Stomach (tissue), 8 donors: ENCODE measurements at regions not wholly inside any gene's neighbourhood (a gene's known extent, or its start where the extent isn't known, plus 50 kb on each side); places are given as distances from the start of the nearest gene placed in this dataset.

Experiments
- DNase-seq, 2 donors: peaks; one replicate each; pipeline versions ENCODE4 v3.0.0 to v3.0.0-alpha.2; 2013 to 2019
- H3K27ac ChIP-seq, 5 donors: fragments of 200-600 bp in 4 of 5; sonication (generic) in 4 of 5; one replicate each; pipeline ENCODE4 v1.5.1; 2013 to 2019; ENCODE audit warnings: mild to moderate bottlenecking in 1 of 5, moderate library complexity in 1 of 5
- H3K27me3 ChIP-seq, 3 donors: fragments of 200-600 bp; sonication (generic); one replicate each; pipeline ENCODE4 v1.5.1; 2017 to 2019; ENCODE audit warnings: mixed run types in 1 of 3
- H3K36me3 ChIP-seq, 4 donors: fragments of 200-600 bp; sonication (generic); 1 replicate in 3 of 4; 2 replicates in 1 of 4; pipeline ENCODE4 v1.5.1; 2016 to 2019
- H3K4me1 ChIP-seq, 4 donors: fragments of 200-600 bp; sonication (generic); one replicate each; pipeline ENCODE4 v1.5.1; 2016 to 2019
- H3K4me3 ChIP-seq, 4 donors: fragments of 200-600 bp; sonication (generic) in 3 of 4; one replicate each; pipeline ENCODE4 v1.5.1; 2016 to 2019; ENCODE audit warnings: mild to moderate bottlenecking in 1 of 4
- H3K9me3 ChIP-seq, 4 donors: fragments of 200-600 bp; sonication (generic); one replicate each; pipeline ENCODE4 v1.5.1; 2016 to 2019
- CTCF ChIP-seq, 7 experiments: fragments of 450-650 bp in 4 of 7; fragments of 200-600 bp in 3 of 7; sonication (generic) in 3 of 7; IDR thresholded peaks; one replicate each; pipeline ENCODE4 v1.5.1; 2016 to 2019; ENCODE audit warnings: antibody characterized with exemption in 7 of 7, control low read depth in 2 of 7, mild to moderate bottlenecking in 1 of 7
- EP300 ChIP-seq: sonication (generic); formaldehyde crosslinking; IDR thresholded peaks from one replicate; pipeline ENCODE4 v1.6.1; 2017; ENCODE audit warnings: antibody characterized with exemption
- POLR2A ChIP-seq, 4 donors: fragments of 450-650 bp; IDR thresholded peaks; one replicate each; pipeline ENCODE4 v1.6.1; 2016; ENCODE audit warnings: antibody characterized with exemption in 4 of 4, control low read depth in 2 of 4, mild to moderate bottlenecking in 1 of 4, moderate library complexity in 1 of 4
- POLR2AphosphoS5 ChIP-seq, 3 donors: sonication (generic); formaldehyde crosslinking; IDR thresholded peaks; one replicate each; pipeline ENCODE4 v1.6.1; 2016; ENCODE audit warnings: antibody characterized with exemption in 3 of 3
- WGBS, 5 donors: extraction: QIAGEN DNeasy Blood & Tissue Kit in 3 of 5; methylation state at CpG; one replicate each; pipeline versions ENCODE4 v1.1.5 to v1.1.7; 2013 to 2018; 5-methylcytosine and 5-hydroxymethylcytosine counted together
- intact Hi-C: fragments of 100-400 bp; cut with DNase I; formaldehyde crosslinking; loops from one replicate; pipeline ENCODE4 v1.15.1; 2023; ENCODE audit warnings: low total_unique reads
- donor health status: healthy with polysubstance abuse.
- donor health status: Bipolar disorder and iron deficiency.
- donor health status: healthy.

- H3K9me3 ChIP-seq = no peaks in the 10 kb centered on the region
- H3K4me3 ChIP-seq = no peak overlapping the region
- no peaks in the 10 kb centered on the region for H3K27me3 ChIP-seq
- no peaks in the 10 kb centered on the region for H3K36me3 ChIP-seq
- no peak overlapping the region for H3K27ac ChIP-seq
- 90 to 93% (median 92%) methylated on average over 5 of the region's 5 CpGs for WGBS, 5 donors
- intact Hi-C loops = no loop called here
- TF ChIP-seq POLR2AphosphoS5 (IDR thresholded peaks at IDR 0.05) = no peak
- TF ChIP-seq CTCF (IDR thresholded peaks at IDR 0.05) = no peak
- no peak for TF ChIP-seq POLR2A (IDR thresholded peaks at IDR 0.05)
- no peak for DNase-seq
- H3K4me1 ChIP-seq = no peaks in the 10 kb centered on the region
Measured at GRCh38 chr7:115721293-115722217, 309.0 kb downstream of the TFEC start.

- 75 to 88% (median 81%) methylated on average over 5 of the region's 5 CpGs for WGBS, 5 donors
- Histone ChIP-seq H3K27me3 (no peaks in the 10 kb centered on the region), H3K27ac (no peak overlapping the region), H3K4me3 (no peak overlapping the region), H3K4me1 (no peaks in the 10 kb centered on the region), H3K36me3 (no peaks in the 10 kb centered on the region), H3K9me3 (no peaks in the 10 kb centered on the region)
- TF ChIP-seq POLR2A (IDR thresholded peaks at IDR 0.05) (no peak), POLR2AphosphoS5 (IDR thresholded peaks at IDR 0.05) (no peak), CTCF (IDR thresholded peaks at IDR 0.05) (no peak), EP300 (no peak)
- no peak for DNase-seq
- intact Hi-C loops = no loop called here
Measured at GRCh38 chr7:115719963-115720362, 310.6 kb downstream of the TFEC start.

- H3K27ac ChIP-seq = no peak overlapping the region
- intact Hi-C loops = no loop called here
Measured at GRCh38 chr7:115709664-115710063, 320.9 kb downstream of the TFEC start.

GRCh38 chr7:115708013-115708341 is 322.6 kb downstream of the TFEC start:
- intact Hi-C loops = no loop called here
- DNase-seq = no peak
- H3K4me1 ChIP-seq = peaks cover 0 to 4% (median 0%) of the 10 kb centered on the region in 4 donors
- H3K27me3 ChIP-seq = no peaks in the 10 kb centered on the region
- H3K4me3 ChIP-seq = no peak overlapping the region
- H3K27ac ChIP-seq = no peak overlapping the region
- TF ChIP-seq POLR2A (IDR thresholded peaks at IDR 0.05) (no peak), EP300 (no peak), POLR2AphosphoS5 (IDR thresholded peaks at IDR 0.05) (no peak), CTCF (IDR thresholded peaks at IDR 0.05) (no peak)
- H3K9me3 ChIP-seq = no peaks in the 10 kb centered on the region
- no peaks in the 10 kb centered on the region for H3K36me3 ChIP-seq
- WGBS, 5 donors = 74 to 82% (median 78%) methylated on average over 4 of the region's 4 CpGs

More at GRCh38 chr7:115709664-115710063, 320.9 kb downstream of the TFEC start:
- H3K4me1 ChIP-seq = no peaks in the 10 kb centered on the region
- no peak overlapping the region for H3K4me3 ChIP-seq
- TF ChIP-seq POLR2AphosphoS5 (IDR thresholded peaks at IDR 0.05) = no peak
- no peak for TF ChIP-seq POLR2A (IDR thresholded peaks at IDR 0.05)
- TF ChIP-seq EP300 = no peak
- no peak for TF ChIP-seq CTCF (IDR thresholded peaks at IDR 0.05)
- no peak for DNase-seq
- no peaks in the 10 kb centered on the region for H3K27me3 ChIP-seq
- 92 to 96% (median 93%) methylated on average over 6 of the region's 6 CpGs for WGBS, 5 donors
- no peaks in the 10 kb centered on the region for H3K36me3 ChIP-seq
- H3K9me3 ChIP-seq = no peaks in the 10 kb centered on the region
